C4-2B (cell line): ENCODE measurements at regions not wholly inside any gene's neighbourhood (a gene's known extent, or its start where the extent isn't known, plus 50 kb on each side); places are given as distances from the start of the nearest gene placed in this dataset.

Experiments
- CTCF ChIP-seq: fragments of 450-650 bp; conservative IDR thresholded peaks from 2 replicates; pipeline ENCODE4 v1.5.1; 2017; ENCODE audit warnings: mild to moderate bottlenecking
- ZFX ChIP-seq: fragments of 450-650 bp; IDR thresholded peaks from 2 replicates; pipeline ENCODE4 v1.6.1; 2017

- TF ChIP-seq CTCF (no peak), ZFX (no peak)
These were observed 305.7 kb downstream of the FZD1 start for GRCh38 chr7:91569728-91570457.
